Activated naive CD4-positive, alpha-beta T cell treated with anti-CD3 and anti-CD28 coated beads, Interleukin-2, amount 50 U/mL, for 24 hours (primary cell): ENCODE measurements at regions not wholly inside any gene's neighbourhood (a gene's known extent, or its start where the extent isn't known, plus 50 kb on each side); places are given as distances from the start of the nearest gene placed in this dataset.
A peak's percentile ranks its signal among the peaks of the same experiment; 100 is the strongest.
"Not testable (repeated sequence)": the region's sequence is repeated elsewhere in the genome, so short reads cannot be mapped to it uniquely, and the experiment has no call there.

ENCODE experiments used
- H3K27ac Mint-ChIP-seq: one replicate; pipeline ENCODE4 v1.8.0; 2021; ENCODE audit warnings: mild to moderate bottlenecking, mixed read lengths
- H3K27me3 Mint-ChIP-seq: one replicate; pipeline ENCODE4 v1.8.0; 2021; ENCODE audit warnings: mixed read lengths
- H3K36me3 Mint-ChIP-seq: one replicate; pipeline ENCODE4 v1.8.0; 2021; ENCODE audit warnings: mixed read lengths
- H3K4me1 Mint-ChIP-seq: one replicate; pipeline ENCODE4 v1.8.0; 2021; ENCODE audit warnings: mixed read lengths
- H3K4me3 Mint-ChIP-seq: one replicate; pipeline ENCODE4 v1.8.0; 2021; ENCODE audit warnings: mild to moderate bottlenecking, mixed read lengths
- H3K9me3 Mint-ChIP-seq: one replicate; pipeline ENCODE4 v1.8.0; 2021; ENCODE audit warnings: mixed read lengths

GRCh38 chr15:31502541-31503229 lies 176.1 kb downstream of the KLF13 start:
- Mint-ChIP-seq H3K27me3 (no peaks in the 10 kb centered on the region), H3K4me1 (peaks cover 1% of the 10 kb centered on the region), H3K36me3 (no peaks in the 10 kb centered on the region), H3K27ac (no peak overlapping the region), H3K4me3 (no peak overlapping the region), H3K9me3 (no peaks in the 10 kb centered on the region)

GRCh38 chr15:31503256-31503655 lies 176.6 kb downstream of the KLF13 start:
- Mint-ChIP-seq H3K4me1 (peaks cover 3% of the 10 kb centered on the region), H3K27me3 (no peaks in the 10 kb centered on the region), H3K9me3 (no peaks in the 10 kb centered on the region), H3K27ac (no peak overlapping the region), H3K36me3 (no peaks in the 10 kb centered on the region), H3K4me3 (no peak overlapping the region)

GRCh38 chr15:31503758-31504461 lies 177.3 kb downstream of the KLF13 start:
- Mint-ChIP-seq H3K4me1 (peaks cover 3% of the 10 kb centered on the region), H3K27ac (no peak overlapping the region), H3K4me3 (no peak overlapping the region), H3K9me3 (no peaks in the 10 kb centered on the region), H3K36me3 (no peaks in the 10 kb centered on the region), H3K27me3 (no peaks in the 10 kb centered on the region)

DNA sequence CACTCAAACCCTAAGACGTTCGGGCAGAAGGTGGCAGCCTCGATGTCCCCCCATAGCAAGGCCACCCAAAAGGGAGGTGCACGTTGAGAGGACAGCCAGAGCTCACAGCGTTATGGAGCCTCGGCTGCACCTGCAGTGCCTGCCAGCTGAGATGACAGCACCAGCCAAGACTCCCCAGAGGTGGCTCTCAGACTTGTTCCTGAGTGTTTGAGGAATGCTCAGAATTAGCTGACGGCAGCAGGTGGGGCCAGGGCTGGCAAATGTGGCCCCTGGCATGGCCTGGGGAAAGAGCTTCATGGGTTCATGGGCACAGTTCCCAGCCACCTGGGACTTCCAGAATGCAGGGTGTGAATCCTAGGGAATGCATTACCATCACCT lies 177.8 kb downstream of the KLF13 start:
- Mint-ChIP-seq H3K4me3 (no peak overlapping the region), H3K9me3 (no peaks in the 10 kb centered on the region), H3K27me3 (no peaks in the 10 kb centered on the region), H3K27ac (no peak overlapping the region), H3K36me3 (no peaks in the 10 kb centered on the region), H3K4me1 (peaks cover 3% of the 10 kb centered on the region)

DNA sequence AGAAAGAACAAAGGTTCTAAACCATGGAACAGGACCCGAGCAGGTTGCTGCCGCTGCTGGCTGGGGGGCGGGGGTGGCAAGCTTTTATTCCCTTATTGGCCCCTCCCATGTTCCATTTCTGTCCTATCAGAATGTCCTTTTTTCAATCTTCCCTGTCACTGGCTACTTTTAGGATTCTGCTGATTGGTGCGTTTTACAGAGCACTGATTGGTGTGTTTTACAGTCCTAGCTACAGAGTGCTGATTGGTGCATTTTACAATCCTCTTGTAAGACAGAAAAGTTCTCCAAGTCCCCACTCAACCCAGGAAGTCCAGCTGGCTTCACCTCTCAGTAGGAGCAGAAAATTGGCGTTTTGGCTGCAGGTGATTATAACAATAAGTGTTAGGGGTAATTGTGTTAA lies 180.9 kb downstream of the KLF13 start:
- H3K9me3 Mint-ChIP-seq, H3K27me3 Mint-ChIP-seq, H3K36me3 Mint-ChIP-seq, H3K4me3 Mint-ChIP-seq: not testable (repeated sequence)
- H3K4me1 Mint-ChIP-seq: peaks cover 12% of the 10 kb centered on the region
- peak overlapping the region; percentile 48 for H3K27ac Mint-ChIP-seq

DNA sequence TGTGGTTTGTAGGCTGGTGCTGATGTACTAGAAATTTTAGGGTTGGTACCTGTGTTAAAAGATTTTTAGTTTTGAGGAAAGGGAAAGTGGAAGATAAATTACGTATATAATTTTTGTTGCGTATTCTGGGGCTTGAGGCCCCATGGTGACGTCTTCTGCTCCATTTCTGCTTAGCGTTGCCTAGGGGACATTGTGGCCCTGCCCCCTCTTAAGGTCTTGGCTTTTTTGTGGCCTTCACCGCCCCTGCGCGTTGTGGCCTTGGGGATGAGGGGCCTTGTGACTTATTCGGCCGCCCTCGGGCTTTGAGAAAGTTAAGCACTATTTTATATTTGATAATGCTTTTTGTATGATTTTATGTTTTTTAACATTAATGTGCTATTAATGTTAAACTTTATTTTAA lies 182.0 kb downstream of the KLF13 start:
- H3K27me3 Mint-ChIP-seq: no peaks in the 10 kb centered on the region
- peak overlapping the region; percentile 65 for H3K27ac Mint-ChIP-seq
- H3K4me3 Mint-ChIP-seq: no peak overlapping the region
- no peaks in the 10 kb centered on the region for H3K9me3 Mint-ChIP-seq
- no peaks in the 10 kb centered on the region for H3K36me3 Mint-ChIP-seq
- peaks cover 22% of the 10 kb centered on the region for H3K4me1 Mint-ChIP-seq

DNA sequence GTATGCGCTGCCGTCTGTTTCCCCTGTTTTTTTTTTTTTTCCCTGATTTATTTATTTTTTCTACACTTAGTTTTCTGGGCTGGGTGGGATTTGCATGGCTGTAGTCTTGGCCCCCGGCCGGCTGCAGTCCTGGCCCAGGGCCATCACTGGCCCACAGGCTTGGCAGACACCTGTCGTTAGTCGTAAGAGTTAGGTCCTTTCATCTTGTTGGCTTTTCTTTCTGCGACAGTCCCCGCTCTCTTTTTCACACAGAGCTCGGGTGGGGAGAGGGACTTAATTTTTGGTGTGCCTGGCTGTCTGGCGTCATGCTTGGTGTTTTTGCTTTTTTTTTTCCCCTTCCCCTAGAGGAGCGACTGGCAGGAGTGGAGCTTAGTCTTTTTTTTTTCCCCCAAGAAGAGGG lies 183.4 kb downstream of the KLF13 start:
- H3K27me3 Mint-ChIP-seq: peaks cover 2% of the 10 kb centered on the region
- no peaks in the 10 kb centered on the region for H3K9me3 Mint-ChIP-seq
- no peak overlapping the region for H3K4me3 Mint-ChIP-seq
- peak overlapping the region; percentile 46 for H3K27ac Mint-ChIP-seq
- no peaks in the 10 kb centered on the region for H3K36me3 Mint-ChIP-seq
- H3K4me1 Mint-ChIP-seq: peaks cover 23% of the 10 kb centered on the region

DNA sequence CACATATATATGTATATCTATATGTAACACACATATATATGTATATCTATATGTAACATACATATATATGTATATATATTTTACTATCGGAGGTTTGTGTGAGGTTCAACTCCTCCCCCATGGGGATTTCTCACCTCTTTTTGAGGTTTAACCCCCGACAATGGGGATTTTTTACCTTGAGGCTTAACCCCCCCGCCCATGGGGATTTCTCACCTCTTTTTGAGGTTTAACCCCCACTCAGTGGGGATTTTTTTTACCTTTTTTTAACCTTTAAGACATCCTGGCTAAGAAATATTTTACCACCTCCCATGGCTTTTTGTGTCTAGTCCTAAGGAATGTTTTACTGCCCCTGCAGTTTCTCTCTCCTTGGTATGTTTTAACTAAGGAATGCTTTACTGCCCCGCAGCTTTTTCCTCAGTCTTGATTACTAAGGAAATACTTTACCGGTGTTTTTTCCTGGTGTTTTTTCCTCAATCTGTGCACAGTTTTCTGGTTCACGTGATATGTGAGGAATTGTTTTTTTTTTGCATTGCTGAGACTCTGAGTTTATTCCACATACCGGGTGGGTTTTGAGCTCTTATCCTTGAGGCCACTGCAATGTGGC lies 185.2 kb downstream of the KLF13 start:
- peaks cover 23% of the 10 kb centered on the region for H3K4me1 Mint-ChIP-seq
- no peaks in the 10 kb centered on the region for H3K36me3 Mint-ChIP-seq
- H3K4me3 Mint-ChIP-seq: peak overlapping the region; percentile 28
- H3K27ac Mint-ChIP-seq: peak overlapping the region; percentile 53
- no peaks in the 10 kb centered on the region for H3K9me3 Mint-ChIP-seq
- H3K27me3 Mint-ChIP-seq: peaks cover 2% of the 10 kb centered on the region

DNA sequence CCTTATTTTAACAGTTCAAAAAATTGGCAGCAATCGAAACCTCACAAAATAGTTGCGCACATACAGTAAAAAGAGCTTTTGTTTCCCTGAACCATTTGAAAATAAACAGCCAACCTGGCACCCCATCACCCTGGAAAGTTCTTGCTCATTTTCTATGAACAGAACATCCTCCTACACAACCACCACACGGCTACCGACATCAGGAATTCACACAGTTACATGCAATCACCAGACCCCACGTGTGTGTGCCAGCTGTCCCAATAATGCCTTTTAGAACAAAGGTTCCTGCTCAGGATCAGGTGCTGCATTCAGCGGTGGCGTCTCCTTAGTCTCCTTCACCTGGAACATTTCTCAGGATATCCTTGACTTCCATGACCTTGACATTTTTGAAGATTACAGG lies 186.5 kb downstream of the KLF13 start:
- peaks cover 19% of the 10 kb centered on the region for H3K4me1 Mint-ChIP-seq
- no peaks in the 10 kb centered on the region for H3K9me3 Mint-ChIP-seq

DNA sequence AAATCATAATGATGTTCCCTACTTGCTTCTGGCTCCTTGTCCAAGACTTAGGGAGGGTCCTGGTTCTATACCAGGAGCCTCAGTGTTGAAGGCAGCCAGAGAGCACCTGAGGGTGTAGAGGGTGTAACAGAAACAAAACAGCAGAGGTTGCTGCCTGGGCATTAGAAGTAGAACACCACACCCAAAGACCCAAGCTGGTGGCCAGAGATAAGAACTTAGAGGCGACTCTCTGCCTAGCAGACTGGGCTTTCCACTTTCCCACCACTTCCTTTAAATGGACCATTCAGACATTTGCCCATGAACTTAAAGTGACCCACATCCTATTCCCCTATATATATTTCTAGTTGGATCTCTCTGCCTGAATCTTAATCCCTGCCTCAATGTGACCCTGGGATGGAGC lies 189.8 kb downstream of the KLF13 start:
- no peaks in the 10 kb centered on the region for H3K9me3 Mint-ChIP-seq
- peaks cover 19% of the 10 kb centered on the region for H3K4me1 Mint-ChIP-seq
- no peak overlapping the region for H3K27ac Mint-ChIP-seq
- no peaks in the 10 kb centered on the region for H3K36me3 Mint-ChIP-seq
- H3K4me3 Mint-ChIP-seq: no peak overlapping the region
- H3K27me3 Mint-ChIP-seq: peaks cover 2% of the 10 kb centered on the region

More for the DNA sequence above, 186.5 kb downstream of the KLF13 start:
- no peaks in the 10 kb centered on the region for H3K36me3 Mint-ChIP-seq
- peak overlapping the region; percentile 6 for H3K27ac Mint-ChIP-seq
- H3K4me3 Mint-ChIP-seq: no peak overlapping the region
- H3K27me3 Mint-ChIP-seq: peaks cover 2% of the 10 kb centered on the region

- Mint-ChIP-seq H3K27me3 (peaks cover 2% of the 10 kb centered on the region), H3K27ac (no peak overlapping the region), H3K4me1 (peaks cover 17% of the 10 kb centered on the region), H3K4me3 (no peak overlapping the region), H3K36me3 (no peaks in the 10 kb centered on the region), H3K9me3 (no peaks in the 10 kb centered on the region)
Observed at GRCh38 chr15:31516874-31517273, 190.2 kb downstream of the KLF13 start.

DNA sequence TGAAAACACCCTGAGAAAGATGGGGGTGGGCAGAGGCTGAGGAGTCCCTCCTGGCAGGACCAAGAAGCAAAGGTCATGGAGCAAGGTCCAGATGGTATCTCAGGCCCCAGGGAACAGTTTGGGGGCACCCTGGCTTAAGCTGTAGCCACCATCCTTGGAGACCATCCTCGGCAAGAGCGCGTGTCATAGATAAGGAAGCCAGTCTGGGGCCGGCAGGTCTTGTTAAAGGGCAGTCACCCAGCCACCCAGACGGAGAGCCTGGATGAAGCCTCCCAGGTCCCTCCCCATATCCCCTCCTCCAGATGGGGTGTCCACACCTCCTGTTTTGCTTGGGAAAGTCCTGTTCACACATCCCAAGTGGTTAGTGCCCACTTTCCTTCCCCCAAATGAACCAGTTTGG lies 191.1 kb downstream of the KLF13 start:
- Mint-ChIP-seq H3K27ac (no peak overlapping the region), H3K4me3 (no peak overlapping the region), H3K36me3 (no peaks in the 10 kb centered on the region), H3K27me3 (peaks cover 2% of the 10 kb centered on the region), H3K9me3 (no peaks in the 10 kb centered on the region), H3K4me1 (peaks cover 9% of the 10 kb centered on the region)

- Mint-ChIP-seq H3K27me3 (no peaks in the 10 kb centered on the region), H3K9me3 (no peaks in the 10 kb centered on the region), H3K36me3 (no peaks in the 10 kb centered on the region), H3K27ac (no peak overlapping the region), H3K4me3 (no peak overlapping the region), H3K4me1 (no peaks in the 10 kb centered on the region)
Observed at GRCh38 chr15:31522028-31522427, 195.4 kb downstream of the KLF13 start.

- no peaks in the 10 kb centered on the region for H3K4me1 Mint-ChIP-seq
- no peaks in the 10 kb centered on the region for H3K9me3 Mint-ChIP-seq
- H3K27ac Mint-ChIP-seq: no peak overlapping the region
- no peak overlapping the region for H3K4me3 Mint-ChIP-seq
- no peaks in the 10 kb centered on the region for H3K36me3 Mint-ChIP-seq
- no peaks in the 10 kb centered on the region for H3K27me3 Mint-ChIP-seq
Observed at GRCh38 chr15:31523027-31523654, 196.5 kb downstream of the KLF13 start.

GRCh38 chr15:31523655-31524049 lies 197.0 kb downstream of the KLF13 start:
- Mint-ChIP-seq H3K27ac (no peak overlapping the region), H3K36me3 (no peaks in the 10 kb centered on the region), H3K9me3 (no peaks in the 10 kb centered on the region), H3K4me3 (no peak overlapping the region), H3K27me3 (no peaks in the 10 kb centered on the region), H3K4me1 (no peaks in the 10 kb centered on the region)

GRCh38 chr15:31525185-31525695 lies 198.6 kb downstream of the KLF13 start:
- no peaks in the 10 kb centered on the region for H3K36me3 Mint-ChIP-seq
- no peak overlapping the region for H3K4me3 Mint-ChIP-seq
- no peaks in the 10 kb centered on the region for H3K4me1 Mint-ChIP-seq
- H3K27ac Mint-ChIP-seq: no peak overlapping the region
- no peaks in the 10 kb centered on the region for H3K9me3 Mint-ChIP-seq
- no peaks in the 10 kb centered on the region for H3K27me3 Mint-ChIP-seq
